ENCODE measurements at regions not wholly inside any gene's neighbourhood (a gene's known extent, or its start where the extent isn't known, plus 50 kb on each side); places are given as distances from the start of the nearest gene placed in this dataset.

- no peak overlapping the region for H3K4me3 ChIP-seq (ENCODE audit: low read depth, low read length)
- TF ChIP-seq CTCF (IDR thresholded peaks at IDR 0.05; ENCODE audit: low read depth, low read length) (no peak), MAX (IDR thresholded peaks at IDR 0.05; ENCODE audit: low read depth, low read length) (no peak), POLR2A (IDR thresholded peaks at IDR 0.05; ENCODE audit: extremely low read depth, insufficient read length) (no peak), MYC (IDR thresholded peaks at IDR 0.05; ENCODE audit: low read depth, low read length) (no peak)
- no peak for DNase-seq (ENCODE audit: low read depth)
These were observed 1726.1 kb downstream of the TP53TG3F start for GRCh38 chr16:35185366-35186044.

GRCh38 chr16:35186045-35186759 is 1726.8 kb downstream of the TP53TG3F start:
- DNase-seq (ENCODE audit: low read depth) = no peak
- TF ChIP-seq MYC (IDR thresholded peaks at IDR 0.05; ENCODE audit: low read depth, low read length) (no peak), POLR2A (IDR thresholded peaks at IDR 0.05; ENCODE audit: extremely low read depth, insufficient read length) (no peak), CTCF (IDR thresholded peaks at IDR 0.05; ENCODE audit: low read depth, low read length) (no peak), MAX (IDR thresholded peaks at IDR 0.05; ENCODE audit: low read depth, low read length) (no peak)
- no peak overlapping the region for H3K4me3 ChIP-seq (ENCODE audit: low read depth, low read length)

GRCh38 chr16:35187665-35188225 is 1728.3 kb downstream of the TP53TG3F start:
- H3K4me3 ChIP-seq (ENCODE audit: low read depth, low read length) = no peak overlapping the region
- DNase-seq (ENCODE audit: low read depth) = no peak
- no peak for TF ChIP-seq POLR2A (IDR thresholded peaks at IDR 0.05; ENCODE audit: extremely low read depth, insufficient read length)
- TF ChIP-seq CTCF (IDR thresholded peaks at IDR 0.05; ENCODE audit: low read depth, low read length) = no peak
- TF ChIP-seq MAX (IDR thresholded peaks at IDR 0.05; ENCODE audit: low read depth, low read length) = no peak
- no peak for TF ChIP-seq MYC (IDR thresholded peaks at IDR 0.05; ENCODE audit: low read depth, low read length)

GRCh38 chr16:35188288-35189155 is 1729.1 kb downstream of the TP53TG3F start:
- TF ChIP-seq CTCF (IDR thresholded peaks at IDR 0.05; ENCODE audit: low read depth, low read length) = peak; percentile 82
- TF ChIP-seq MAX (IDR thresholded peaks at IDR 0.05; ENCODE audit: low read depth, low read length) = no peak
- peak; percentile 54 for DNase-seq (ENCODE audit: low read depth)
- no peak overlapping the region for H3K4me3 ChIP-seq (ENCODE audit: low read depth, low read length)

- TF ChIP-seq MYC (IDR thresholded peaks at IDR 0.05; ENCODE audit: low read depth, low read length) (no peak), CTCF (IDR thresholded peaks at IDR 0.05; ENCODE audit: low read depth, low read length) (no peak), MAX (IDR thresholded peaks at IDR 0.05; ENCODE audit: low read depth, low read length) (no peak), POLR2A (IDR thresholded peaks at IDR 0.05; ENCODE audit: extremely low read depth, insufficient read length) (no peak)
- no peak for DNase-seq (ENCODE audit: low read depth)
These were observed 1733.6 kb downstream of the TP53TG3F start for GRCh38 chr16:35192993-35193392.

More at GRCh38 chr16:35192993-35193392, 1733.6 kb downstream of the TP53TG3F start:
- H3K4me3 ChIP-seq (ENCODE audit: low read depth, low read length) = no peak overlapping the region

All from NB4 (cell line).